HG03558 (cell line): ENCODE measurements at regions not wholly inside any gene's neighbourhood (a gene's known extent, or its start where the extent isn't known, plus 50 kb on each side); places are given as distances from the start of the nearest gene placed in this dataset.

Source experiments
- ATAC-seq: cut with Tn5 transposase; IDR thresholded peaks from one replicate; pipeline ENCODE4 v1.9.1; 2021; ENCODE audit warnings: moderate number of reproducible peaks; ENCODE audit not compliant: unreplicated experiment; ENCODE audit errors: extremely low read depth

- ATAC-seq, result no peak
Measured at GRCh38 chr6:75546381-75546780, 52.8 kb upstream of the FILIP1 start.

DNA sequence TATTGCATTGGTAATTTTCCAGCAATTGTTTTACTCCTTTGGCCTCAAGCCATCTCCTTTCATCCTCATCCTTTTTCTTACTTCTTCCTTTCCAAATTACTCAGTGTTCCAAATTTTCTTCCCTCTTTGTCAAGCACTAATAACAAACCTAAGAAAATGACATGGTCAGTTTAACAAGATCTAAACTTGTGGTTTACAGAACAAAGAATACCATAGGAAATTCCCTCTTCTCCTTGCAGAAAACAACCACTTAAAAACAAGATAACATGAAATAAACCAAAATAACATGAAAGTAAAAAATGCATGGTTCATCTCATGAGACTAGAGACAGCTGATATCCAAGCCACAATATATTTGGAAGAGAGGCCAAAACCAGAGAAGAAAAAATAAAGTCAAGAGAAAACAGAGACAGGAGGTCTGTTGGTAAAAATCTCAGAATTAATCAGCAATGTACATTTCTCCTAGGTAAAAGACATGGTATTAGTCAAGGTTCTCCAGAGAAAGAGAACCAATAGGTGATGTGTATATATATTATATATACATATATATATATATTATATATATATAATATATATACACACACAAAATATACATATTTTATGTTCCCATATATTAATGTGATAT, 51.0 kb upstream of the SENP6 start:
- no peak for ATAC-seq

DNA sequence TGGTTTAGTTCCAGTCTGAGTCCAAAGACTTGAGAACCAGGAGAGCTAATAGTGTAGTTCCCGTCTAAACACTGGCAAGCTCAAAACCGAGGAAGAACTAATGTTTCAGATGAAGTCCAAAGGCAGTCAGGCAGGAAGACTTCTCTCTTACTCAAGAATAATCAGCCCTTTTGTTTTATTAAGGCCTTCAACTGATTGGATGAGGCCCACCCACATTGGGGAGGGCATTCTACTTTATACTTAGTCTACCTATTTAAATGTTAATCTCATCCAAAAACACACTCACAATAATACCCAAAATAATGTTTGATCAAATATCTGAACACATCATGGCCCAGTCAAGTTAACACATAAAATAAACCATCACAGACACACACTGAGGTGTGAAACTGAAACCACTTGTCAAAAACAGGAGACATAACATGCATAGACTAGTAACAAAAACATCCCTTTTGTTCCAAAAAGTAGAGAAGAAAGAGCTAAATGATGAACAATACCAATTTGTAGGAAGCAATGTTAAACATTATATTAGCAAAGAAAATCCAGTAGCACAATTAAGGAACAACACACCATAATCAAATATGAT, 50.2 kb upstream of the SENP6 start:
- peak; percentile 40 for ATAC-seq
